GM18858 (cell line): ENCODE measurements at regions not wholly inside any gene's neighbourhood (a gene's known extent, or its start where the extent isn't known, plus 50 kb on each side); places are given as distances from the start of the nearest gene placed in this dataset.
"Not testable (repeated sequence)": the region's sequence is repeated elsewhere in the genome, so short reads cannot be mapped to it uniquely, and the experiment has no call there.

Experiments
- ATAC-seq: cut with Tn5 transposase; IDR thresholded peaks from one replicate; pipeline ENCODE4 v1.9.1; 2021; ENCODE audit not compliant: unreplicated experiment

DNA sequence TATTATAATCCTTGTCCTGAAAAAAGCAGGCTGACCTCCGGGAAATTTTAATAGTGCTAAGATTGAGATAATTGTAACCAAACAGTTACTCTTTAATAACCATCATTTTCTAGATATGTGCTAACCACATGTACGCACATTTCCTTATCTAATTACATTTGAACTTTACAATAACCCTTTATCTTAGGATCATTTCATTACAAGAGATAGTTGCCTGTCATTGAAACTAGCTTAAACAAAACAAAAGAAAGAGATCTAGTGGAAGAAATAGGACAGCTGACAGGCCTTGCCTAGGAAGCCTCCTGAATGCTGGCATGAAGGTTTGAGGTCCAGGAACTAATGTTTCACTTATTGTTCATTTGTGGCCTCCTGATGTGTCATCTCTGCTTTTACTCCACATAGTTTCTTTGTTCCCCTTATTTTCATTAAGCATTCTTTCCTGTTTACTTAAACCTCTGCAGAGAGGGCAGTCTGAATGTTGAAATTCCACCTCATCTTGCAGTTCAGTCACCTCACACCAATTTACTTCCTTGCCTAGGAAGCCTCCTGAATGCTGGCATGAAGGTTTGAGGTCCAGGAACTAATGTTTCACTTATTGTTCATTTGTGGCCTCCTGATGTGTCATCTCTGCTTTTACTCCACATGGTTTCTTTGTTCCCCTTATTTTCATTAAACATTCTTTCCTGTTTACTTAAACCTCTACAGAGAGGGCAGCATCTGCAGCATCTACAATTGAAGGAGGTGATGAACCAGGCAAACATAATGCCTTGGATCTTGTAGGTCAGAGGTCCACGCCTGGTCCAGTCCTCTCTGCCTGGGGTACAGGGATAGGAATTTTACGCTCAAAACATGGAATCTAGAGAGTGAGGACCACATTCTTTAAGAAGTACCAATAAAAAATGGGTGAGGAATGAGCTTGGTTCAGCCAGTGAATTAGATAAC, 247.5 kb downstream of the SPATA31A6 start:
- not testable (repeated sequence) for ATAC-seq

DNA sequence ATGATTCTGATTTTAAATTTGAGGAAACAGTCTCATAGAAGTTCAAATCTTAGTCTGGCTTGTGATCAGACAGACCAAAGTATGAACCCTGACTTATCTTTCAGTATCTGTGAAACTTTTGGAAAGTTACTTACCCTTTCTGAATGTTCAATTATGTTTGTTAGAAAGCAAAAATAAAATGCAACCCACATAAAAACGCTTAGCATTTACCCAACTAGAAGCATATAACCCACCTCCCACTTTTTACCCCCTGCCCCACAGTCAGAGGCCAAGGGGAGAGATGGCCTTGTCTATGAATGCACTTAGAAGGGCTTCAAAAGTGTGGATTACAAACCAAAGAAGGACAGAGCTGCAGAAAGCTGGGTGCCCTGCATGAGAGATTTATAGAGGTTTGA, 248.2 kb downstream of the SPATA31A6 start:
- not testable (repeated sequence) for ATAC-seq

DNA sequence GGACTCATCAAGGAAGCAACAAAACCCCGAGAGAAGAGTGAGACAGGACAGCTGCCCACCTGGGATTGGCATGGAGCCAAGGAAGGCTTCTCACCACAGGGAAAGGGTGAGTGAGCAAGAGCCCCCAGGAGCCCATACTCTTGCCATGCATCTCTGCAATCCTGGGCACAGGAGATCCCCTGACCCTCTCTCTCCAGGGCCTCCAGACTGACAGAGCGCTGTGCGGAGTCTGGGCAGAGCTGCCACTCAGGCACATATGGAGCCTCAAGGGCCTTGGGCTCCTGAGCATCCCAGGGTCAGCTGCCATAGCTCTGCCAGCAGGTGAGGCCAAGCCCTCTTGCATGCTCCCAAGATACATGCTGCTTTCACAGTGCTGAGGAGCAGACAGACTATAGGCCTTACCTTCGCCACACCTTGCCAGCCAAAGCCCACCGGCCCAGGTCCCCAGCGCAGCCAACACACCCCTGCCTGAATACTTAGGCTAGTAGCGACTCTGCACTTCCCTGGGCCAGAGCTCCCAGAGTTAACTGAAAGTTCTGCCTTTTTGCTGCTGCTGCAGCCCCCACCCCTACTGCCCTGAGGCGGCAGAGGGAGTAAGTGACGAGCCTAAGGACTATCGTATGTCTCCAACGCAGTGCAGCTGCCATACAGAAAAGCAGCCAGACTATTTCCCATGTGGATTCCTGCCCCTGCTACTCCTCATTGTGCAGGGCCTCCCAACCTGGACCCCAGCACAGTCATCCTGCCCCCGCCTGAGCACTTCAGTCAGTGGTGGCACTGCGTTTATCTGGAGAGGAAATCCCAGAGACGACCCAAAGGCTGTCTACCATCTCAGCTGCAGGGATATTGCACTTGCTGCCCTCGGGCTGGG, 251.6 kb downstream of the SPATA31A6 start:
- not testable (repeated sequence) for ATAC-seq

DNA sequence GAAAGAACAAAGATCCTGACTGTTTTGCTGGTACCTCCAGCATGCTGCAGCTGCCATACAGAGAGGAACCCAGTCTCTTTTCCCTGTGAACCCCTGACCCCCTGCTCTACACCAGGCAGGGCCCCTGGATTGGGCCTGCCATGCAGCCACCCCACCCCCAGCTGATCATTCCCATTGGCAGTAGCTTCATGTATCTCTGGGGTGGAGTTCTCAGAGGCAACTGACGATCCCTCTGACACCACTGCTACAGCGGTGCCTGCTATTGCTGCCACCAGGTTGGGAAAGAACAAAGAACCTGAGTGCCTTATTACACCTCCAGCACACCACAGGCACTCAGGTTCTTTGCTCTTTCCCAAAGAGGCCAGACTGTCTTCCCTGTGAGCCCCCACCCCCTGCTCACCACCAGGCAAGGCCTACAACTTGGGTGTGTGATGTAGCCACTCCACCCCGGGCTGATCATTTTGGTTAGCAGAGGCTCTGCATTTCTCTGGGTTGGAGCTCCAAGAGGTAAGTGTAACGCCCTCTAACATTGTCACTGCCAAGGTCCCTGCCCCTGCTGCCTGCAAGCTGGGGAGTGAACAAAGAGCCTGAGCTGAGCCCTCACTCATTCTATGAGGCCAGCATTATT, 252.4 kb downstream of the SPATA31A6 start:
- ATAC-seq = not testable (repeated sequence)

DNA sequence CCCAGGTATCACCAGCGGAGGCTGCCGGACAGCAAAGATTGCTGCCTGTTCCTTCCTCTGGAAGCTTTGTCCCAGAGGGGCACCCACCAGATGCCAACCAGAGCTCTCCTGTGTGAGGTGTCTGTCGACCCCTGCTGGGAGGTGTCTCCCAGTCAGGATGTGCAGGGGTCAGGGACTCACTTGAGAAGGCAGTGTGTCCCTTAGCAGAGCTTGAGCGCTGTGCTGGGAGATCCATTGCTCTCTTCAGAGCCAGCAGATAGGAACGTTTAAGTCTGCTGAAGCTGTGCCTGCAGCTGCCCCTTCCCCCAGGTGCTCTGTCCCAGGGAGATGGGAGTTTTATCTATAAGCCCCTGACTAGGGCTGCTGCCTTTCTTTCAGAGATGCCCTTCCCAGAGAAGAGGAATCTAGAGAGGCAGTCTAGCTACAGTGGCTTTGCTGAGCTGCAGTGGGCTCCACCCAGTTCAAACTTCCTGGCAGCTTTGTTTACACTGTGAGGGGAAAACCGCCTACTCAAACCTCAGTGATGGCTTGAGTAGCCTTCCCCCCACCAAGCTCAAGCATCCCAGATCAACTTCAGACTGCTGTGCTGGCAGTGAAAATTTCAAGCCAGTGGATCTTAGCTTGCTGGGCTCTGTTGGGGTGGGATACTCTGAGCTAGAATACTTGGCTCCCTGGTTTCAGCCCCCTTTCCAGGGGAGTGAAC, 253.7 kb downstream of the SPATA31A6 start:
- ATAC-seq = peak; percentile 68

DNA sequence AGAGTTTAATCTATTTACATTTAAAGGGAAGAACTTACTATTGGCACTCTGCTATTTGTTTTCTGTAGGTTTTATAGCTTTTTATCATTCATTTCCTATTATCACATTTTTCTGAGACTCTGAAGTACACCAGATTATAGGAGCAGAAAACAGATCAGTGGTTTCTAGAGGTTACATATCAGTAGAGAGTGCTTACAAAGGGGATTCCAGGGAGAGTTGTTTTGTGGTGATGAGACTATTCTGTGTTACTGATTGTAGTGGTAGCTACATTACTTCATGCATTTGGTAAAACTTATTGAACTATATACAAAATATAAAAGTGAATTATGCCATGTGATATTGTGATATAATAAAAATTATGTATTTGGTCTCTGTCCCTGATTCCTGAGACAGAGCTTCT, 259.2 kb downstream of the SPATA31A6 start:
- ATAC-seq = not testable (repeated sequence)

DNA sequence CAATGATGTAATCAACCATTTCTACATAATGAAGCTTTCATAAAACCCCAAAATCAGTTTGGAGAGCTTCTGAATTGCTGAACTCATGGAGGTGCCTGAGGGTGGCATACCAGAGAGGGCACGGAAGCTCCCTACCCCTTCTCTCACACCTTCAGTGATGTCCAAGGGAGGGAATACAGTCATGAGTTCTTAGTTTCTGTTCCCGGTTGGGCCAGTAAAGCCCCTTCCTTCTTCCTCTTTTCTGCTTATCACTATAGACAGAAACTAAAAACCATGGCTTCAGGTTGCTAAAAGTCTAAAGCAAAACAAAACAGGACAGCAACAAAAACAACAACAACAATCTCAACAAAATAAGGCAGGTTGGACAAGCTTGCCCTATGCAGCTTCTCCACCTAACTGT, 260.0 kb downstream of the SPATA31A6 start:
- ATAC-seq = peak; percentile 69

DNA sequence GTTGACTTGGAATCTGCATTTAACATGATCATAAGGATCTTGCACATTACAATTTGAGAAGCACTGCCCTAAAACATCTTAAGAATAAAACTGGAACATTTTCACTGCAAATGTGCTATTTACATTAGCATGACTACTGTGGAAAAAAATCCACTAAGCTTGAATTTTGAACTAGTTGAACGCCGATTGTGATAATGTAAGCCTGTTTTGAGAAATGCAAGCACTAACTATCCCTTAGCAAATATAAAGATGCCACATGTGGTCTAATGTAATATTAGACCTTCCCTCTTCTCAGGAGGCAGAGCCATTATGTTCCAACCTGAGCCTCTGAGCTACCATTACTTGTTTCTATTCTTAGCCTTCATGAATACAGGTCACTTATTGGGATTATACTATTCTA, 278.0 kb downstream of the SPATA31A6 start:
- ATAC-seq = not testable (repeated sequence)

DNA sequence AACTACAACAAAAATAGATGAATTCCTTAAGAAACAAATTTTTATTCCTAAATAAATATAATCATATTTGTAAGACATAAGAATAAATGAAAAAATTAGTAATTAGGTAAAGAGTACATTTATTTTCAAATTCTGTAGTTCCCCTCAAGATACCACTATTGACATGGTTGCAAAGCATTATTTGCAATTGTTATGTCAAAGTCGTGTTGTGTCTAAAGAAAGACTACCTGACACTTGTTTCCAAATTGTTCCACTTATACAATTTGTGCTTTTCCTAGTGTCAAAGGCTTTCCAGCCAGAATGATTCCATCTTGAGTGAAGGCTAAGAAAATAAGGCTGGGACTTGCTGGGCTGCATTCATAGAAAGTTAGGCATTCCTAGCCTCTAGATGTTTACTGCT, 278.4 kb downstream of the SPATA31A6 start:
- not testable (repeated sequence) for ATAC-seq

DNA sequence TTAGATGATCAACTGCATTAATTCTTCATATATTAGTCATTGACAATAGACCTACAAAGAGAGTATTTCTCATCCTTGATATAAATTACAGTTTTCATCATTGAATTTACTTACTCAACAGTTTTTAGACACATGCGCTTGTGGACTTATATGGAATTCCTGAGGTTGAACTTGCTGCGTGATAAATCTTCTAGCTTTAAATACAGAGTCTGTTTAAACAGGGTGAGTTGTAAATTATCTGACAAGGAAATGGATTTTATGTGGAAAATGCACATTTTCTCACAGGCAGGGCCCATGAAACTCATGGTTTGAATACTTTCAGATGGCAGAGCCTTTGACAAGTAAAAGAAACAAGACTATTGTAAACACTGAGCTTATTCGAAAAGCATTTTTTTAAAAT, 280.5 kb downstream of the SPATA31A6 start:
- ATAC-seq = not testable (repeated sequence)

DNA sequence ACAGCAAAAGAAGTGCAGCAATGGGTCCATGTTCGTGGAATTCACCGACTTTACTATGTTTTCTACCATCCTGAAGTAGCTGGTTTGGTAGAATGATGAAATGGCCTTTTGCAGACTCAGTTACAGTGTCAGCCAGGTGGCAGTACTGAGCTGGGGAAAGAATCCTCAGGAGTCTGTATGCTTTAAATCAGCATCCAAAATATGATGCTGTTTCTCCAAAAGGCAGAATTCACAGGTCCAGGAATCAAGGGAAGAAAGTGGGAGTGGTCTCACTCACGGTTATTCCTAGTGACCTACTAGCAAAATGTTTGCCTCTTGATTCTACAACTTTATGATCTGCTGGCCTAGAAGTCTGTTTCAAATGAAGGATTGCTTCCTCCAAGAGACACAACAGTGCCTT, 287.1 kb downstream of the SPATA31A6 start:
- not testable (repeated sequence) for ATAC-seq

DNA sequence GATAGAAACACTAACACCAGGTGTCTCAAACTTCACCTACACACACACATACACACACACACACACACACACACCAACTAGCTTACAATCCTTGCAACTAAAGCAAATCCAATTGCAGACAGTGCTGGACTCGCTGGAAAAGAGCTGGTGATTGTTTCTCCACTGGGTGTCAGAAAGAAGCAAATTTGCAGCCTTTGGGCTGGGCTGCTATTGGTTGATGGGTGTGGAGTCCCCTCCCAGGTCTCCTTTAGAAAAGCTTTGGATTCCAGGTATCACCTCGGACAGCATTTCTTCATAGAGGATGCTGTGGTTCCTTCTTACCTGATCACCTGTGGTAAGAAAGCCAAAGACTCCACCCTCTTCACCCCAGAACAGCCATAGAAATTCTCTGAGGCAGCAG, 307.5 kb downstream of the SPATA31A6 start:
- not testable (repeated sequence) for ATAC-seq

DNA sequence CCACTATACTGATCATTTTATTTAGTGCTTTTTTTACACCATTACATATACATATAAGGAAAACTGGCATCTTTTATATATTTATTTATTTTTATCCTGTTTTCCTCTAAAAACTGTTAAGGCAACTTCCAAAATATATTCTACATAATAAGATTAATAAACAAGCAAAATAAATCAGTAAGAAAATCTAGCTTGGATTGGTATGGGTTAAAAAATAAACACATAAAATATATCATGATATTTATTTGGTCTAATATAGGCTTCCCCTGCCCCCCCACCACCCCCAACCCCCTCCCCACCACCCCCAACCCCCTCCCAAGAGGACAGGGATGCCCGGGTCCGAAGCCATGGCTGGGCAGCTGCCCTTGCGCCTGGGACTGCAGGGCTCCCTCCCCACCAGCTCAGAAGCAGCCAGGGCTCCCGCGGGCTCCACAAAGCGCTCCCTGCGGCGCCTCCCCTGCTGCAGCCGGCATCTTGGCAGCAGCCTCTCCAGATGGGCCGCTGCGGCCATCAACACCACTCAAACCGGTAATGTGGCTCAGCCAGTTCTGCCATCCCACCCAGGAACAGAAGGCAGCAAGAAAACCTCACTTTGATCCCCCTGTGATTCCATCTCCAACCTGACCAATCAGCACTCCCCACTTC, 319.3 kb downstream of the SPATA31A6 start:
- ATAC-seq = not testable (repeated sequence)

DNA sequence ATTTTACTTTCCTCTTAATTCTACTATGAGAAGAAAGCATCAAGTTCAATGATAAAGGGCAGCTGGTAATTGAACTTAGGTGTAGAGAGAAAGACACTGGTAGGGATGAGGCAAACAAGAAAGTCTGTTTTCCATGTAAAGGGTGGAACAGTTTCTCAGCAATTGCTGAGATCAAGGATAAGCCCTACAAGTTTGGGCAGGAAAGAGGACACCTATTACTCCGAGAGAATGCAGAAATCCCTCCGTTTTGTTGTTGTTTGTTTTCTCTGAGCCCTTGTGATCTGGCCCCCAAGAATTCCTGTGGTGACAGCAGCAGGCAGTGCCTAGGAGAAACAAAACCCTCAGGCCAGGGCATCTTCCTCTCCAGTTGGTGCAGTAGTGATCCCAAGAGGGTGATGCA, 324.7 kb downstream of the SPATA31A6 start:
- not testable (repeated sequence) for ATAC-seq

DNA sequence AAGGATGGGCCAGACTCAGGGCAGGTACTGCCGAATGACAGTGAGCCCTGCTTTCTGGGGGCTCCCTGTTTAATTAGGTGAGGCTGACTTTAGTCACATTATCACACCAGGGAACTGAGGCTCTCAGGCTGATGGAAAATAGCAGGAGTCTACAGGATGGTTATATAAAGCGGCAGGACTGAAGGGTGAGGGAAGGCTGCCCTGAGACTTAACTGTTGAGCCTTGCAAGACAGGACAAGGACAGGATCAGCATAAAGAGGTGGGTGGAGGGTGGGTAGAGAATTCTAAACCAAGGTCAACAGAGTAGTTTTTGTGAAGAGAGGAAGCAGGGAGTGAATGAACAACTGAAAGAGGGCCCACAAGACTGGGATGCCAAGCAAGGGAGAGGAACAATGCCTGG, 330.1 kb downstream of the SPATA31A6 start:
- ATAC-seq = not testable (repeated sequence)

DNA sequence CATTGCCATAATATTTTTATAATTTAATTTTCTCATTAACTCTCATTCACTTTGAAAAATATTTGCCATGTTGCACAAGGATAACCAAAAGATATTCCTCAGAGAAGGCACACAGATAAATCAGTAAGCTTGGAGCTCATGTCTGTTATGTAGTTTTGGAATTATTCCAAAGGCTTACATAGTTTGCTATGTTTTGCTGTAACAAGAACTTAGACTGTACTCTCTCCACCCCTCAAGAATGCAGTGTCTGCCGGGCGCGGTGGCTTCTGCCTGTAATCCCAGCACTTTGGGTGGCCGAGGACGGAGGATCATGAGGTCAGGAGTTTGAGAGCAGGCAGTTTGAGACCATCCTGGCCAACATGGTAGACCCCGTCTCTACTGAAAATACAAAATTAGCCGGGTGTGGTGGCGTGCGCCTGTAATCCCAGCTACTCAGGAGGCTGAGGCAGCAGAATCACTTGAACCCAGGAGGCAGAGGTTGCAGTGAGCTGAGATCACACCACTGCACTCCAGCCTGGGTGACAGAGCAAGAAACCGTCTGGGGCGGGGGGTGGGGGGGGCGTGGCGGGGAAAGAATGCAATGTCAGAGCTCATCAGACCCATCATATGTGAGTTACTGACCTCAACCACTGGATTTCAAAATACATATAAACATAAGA, 351.0 kb downstream of the SPATA31A6 start:
- ATAC-seq = not testable (repeated sequence)

DNA sequence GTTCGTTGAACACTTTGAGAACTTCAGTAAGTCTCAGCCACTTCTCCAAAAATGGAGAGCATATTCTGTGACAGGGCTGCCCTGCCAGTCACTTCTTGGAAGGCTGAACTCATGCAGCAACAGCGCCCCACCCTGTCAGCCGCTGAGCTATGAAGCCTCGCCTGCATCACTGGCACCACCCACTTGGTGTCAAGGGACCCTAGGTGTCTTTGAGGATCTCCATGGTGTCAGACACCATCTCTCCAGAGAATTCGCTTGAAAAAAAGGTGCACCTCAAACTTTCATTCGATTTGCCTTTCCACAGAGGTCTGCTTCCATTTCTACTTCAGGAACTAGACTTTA, 351.5 kb downstream of the SPATA31A6 start:
- ATAC-seq = not testable (repeated sequence)

DNA sequence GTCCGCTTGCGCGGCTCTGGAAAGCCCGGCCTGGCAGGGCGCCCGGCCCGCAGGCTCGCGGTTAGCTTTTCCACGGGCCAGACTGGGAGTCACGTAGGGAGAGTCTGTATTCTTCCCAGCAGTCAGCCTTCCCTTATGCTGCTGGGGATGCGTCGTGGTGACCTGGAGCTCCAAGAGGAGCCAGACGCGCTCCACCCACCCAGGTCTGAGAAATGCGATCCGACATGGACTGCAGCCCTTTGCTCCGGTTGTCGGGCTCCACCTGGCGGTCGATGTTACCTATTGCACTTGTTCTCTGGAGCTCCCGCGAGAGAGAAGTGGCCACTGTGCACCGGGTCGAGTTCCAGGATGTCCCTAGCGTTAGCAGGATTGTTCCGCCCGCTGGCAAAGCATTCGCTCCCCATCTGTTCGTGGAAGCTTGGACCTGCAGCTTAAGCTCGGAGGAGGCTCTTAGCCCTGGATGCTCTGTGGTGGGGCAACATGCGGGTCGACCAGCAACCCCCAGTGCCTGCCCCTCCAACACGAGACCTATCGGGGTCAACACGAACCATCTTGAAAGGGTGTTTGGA, 367.4 kb downstream of the SPATA31A6 start:
- peak; percentile 84 for ATAC-seq

DNA sequence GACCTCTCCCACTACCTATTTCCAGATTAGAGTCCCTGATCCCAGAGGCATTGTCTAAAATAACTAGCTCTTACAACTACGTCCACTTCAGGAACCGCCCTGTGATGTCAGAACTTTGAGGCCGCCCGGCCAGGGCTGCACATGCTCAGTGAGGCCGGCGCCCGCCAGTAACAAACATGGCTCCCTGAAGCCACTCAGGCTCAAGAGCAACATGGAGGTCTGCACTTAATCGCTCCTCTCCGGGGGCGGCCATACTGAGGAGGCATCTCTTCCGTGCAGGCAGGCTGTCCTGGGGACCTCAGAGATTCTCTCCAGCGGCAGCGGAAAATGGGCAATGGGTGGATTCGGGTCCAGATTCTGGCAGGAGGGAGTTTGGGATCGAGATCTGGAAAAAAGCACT, 385.1 kb downstream of the SPATA31A6 start:
- ATAC-seq = not testable (repeated sequence)
